ENCODE measurements at regions not wholly inside any gene's neighbourhood (a gene's known extent, or its start where the extent isn't known, plus 50 kb on each side); places are given as distances from the start of the nearest gene placed in this dataset.
"Not testable (repeated sequence)": the region's sequence is repeated elsewhere in the genome, so short reads cannot be mapped to it uniquely, and the experiment has no call there.

GRCh38 chr2:153532140-153532539 is 53.6 kb upstream of the RPRM start:
- ATAC-seq: no peak
- TF ChIP-seq TSHZ2 (CRISPR knock-in tag; IDR thresholded peaks at IDR 0.05) (no peak), ZNF70 (CRISPR knock-in tag; IDR thresholded peaks at IDR 0.05) (no peak), CSDC2 (CRISPR knock-in tag; IDR thresholded peaks at IDR 0.05) (no peak), RARB (CRISPR knock-in tag; IDR thresholded peaks at IDR 0.05) (no peak), PPARA (CRISPR knock-in tag; IDR thresholded peaks at IDR 0.05; ENCODE audit: borderline replicate concordance) (no peak), TCF4 (CRISPR knock-in tag; IDR thresholded peaks at IDR 0.05; ENCODE audit: borderline replicate concordance) (no peak), ESRRG (CRISPR knock-in tag; IDR thresholded peaks at IDR 0.05) (no peak), TOX (CRISPR knock-in tag; IDR thresholded peaks at IDR 0.05; ENCODE audit: borderline replicate concordance) (no peak)
- TF ChIP-seq, protein P1, sequence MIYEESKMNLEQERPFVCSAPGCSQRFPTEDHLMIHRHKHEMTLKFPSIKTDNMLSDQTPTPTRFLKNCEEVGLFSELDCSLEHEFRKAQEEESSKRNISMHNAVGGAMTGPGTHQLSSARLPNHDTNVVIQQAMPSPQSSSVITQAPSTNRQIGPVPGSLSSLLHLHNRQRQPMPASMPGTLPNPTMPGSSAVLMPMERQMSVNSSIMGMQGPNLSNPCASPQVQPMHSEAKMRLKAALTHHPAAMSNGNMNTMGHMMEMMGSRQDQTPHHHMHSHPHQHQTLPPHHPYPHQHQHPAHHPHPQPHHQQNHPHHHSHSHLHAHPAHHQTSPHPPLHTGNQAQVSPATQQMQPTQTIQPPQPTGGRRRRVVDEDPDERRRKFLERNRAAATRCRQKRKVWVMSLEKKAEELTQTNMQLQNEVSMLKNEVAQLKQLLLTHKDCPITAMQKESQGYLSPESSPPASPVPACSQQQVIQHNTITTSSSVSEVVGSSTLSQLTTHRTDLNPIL (CRISPR knock-in tag; IDR thresholded peaks at IDR 0.05; ENCODE audit: low read depth): no peak
- TF ChIP-seq, protein P2, sequence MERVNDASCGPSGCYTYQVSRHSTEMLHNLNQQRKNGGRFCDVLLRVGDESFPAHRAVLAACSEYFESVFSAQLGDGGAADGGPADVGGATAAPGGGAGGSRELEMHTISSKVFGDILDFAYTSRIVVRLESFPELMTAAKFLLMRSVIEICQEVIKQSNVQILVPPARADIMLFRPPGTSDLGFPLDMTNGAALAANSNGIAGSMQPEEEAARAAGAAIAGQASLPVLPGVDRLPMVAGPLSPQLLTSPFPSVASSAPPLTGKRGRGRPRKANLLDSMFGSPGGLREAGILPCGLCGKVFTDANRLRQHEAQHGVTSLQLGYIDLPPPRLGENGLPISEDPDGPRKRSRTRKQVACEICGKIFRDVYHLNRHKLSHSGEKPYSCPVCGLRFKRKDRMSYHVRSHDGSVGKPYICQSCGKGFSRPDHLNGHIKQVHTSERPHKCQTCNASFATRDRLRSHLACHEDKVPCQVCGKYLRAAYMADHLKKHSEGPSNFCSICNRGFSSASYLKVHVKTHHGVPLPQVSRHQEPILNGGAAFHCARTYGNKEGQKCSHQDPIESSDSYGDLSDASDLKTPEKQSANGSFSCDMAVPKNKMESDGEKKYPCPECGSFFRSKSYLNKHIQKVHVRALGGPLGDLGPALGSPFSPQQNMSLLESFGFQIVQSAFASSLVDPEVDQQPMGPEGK (CRISPR knock-in tag; IDR thresholded peaks at IDR 0.05; ENCODE audit: borderline replicate concordance): no peak
- TF ChIP-seq, protein P3, sequence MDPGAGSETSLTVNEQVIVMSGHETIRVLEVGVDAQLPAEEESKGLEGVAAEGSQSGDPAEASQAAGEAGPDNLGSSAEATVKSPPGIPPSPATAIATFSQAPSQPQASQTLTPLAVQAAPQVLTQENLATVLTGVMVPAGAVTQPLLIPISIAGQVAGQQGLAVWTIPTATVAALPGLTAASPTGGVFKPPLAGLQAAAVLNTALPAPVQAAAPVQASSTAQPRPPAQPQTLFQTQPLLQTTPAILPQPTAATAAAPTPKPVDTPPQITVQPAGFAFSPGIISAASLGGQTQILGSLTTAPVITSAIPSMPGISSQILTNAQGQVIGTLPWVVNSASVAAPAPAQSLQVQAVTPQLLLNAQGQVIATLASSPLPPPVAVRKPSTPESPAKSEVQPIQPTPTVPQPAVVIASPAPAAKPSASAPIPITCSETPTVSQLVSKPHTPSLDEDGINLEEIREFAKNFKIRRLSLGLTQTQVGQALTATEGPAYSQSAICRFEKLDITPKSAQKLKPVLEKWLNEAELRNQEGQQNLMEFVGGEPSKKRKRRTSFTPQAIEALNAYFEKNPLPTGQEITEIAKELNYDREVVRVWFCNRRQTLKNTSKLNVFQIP (CRISPR knock-in tag; IDR thresholded peaks at IDR 0.05; ENCODE audit: borderline replicate concordance, low read depth): no peak

DNA sequence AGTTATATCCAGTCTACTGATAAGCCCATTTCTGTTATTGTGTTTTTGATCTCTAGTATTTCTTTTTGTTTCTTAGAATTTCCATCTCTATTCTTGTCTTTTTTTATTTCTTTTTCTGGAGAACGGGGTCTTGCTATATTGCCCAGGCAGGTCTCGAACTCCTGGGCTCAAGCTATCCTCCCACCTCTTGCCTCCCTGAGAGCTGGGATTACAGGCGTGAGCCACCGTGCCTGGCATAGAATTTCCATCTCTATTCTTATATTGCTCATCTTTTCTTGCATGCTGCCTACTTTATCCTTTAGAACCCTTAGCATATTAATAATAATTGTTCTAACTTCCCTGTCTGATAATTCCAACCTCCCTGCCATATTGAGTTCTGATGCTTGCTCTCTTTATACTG is 55.2 kb upstream of the RPRM start:
- not testable (repeated sequence) for ATAC-seq

GRCh38 chr2:153534590-153534989 is 56.0 kb upstream of the RPRM start:
- ATAC-seq: not testable (repeated sequence)

- TF ChIP-seq ARNTL (CRISPR knock-in tag; IDR thresholded peaks at IDR 0.05; ENCODE audit: borderline replicate concordance, low read depth) (no peak), ESRRG (CRISPR knock-in tag; IDR thresholded peaks at IDR 0.05) (no peak), BACH2 (CRISPR knock-in tag; IDR thresholded peaks at IDR 0.05; ENCODE audit: borderline replicate concordance) (no peak), ZNF70 (CRISPR knock-in tag; IDR thresholded peaks at IDR 0.05) (no peak), ZFP3 (CRISPR knock-in tag; IDR thresholded peaks at IDR 0.05) (no peak), ZC3H10 (CRISPR knock-in tag; IDR thresholded peaks at IDR 0.05) (no peak), ZFP30 (CRISPR knock-in tag; IDR thresholded peaks at IDR 0.05) (no peak), OSR1 (CRISPR knock-in tag; IDR thresholded peaks at IDR 0.05) (no peak), TCF4 (CRISPR knock-in tag; IDR thresholded peaks at IDR 0.05; ENCODE audit: borderline replicate concordance) (no peak), TSHZ2 (CRISPR knock-in tag; IDR thresholded peaks at IDR 0.05) (no peak), TOX (CRISPR knock-in tag; IDR thresholded peaks at IDR 0.05; ENCODE audit: borderline replicate concordance) (no peak), GLIS3 (CRISPR knock-in tag; IDR thresholded peaks at IDR 0.05) (no peak), PPARA (CRISPR knock-in tag; IDR thresholded peaks at IDR 0.05; ENCODE audit: borderline replicate concordance) (no peak)
- TF ChIP-seq, protein P1 (CRISPR knock-in tag; IDR thresholded peaks at IDR 0.05; ENCODE audit: low read depth): no peak
- TF ChIP-seq, protein P4, sequence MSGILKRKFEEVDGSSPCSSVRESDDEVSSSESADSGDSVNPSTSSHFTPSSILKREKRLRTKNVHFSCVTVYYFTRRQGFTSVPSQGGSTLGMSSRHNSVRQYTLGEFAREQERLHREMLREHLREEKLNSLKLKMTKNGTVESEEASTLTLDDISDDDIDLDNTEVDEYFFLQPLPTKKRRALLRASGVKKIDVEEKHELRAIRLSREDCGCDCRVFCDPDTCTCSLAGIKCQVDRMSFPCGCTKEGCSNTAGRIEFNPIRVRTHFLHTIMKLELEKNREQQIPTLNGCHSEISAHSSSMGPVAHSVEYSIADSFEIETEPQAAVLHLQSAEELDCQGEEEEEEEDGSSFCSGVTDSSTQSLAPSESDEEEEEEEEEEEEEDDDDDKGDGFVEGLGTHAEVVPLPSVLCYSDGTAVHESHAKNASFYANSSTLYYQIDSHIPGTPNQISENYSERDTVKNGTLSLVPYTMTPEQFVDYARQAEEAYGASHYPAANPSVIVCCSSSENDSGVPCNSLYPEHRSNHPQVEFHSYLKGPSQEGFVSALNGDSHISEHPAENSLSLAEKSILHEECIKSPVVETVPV (CRISPR knock-in tag; IDR thresholded peaks at IDR 0.05): no peak
- TF ChIP-seq, protein P2 (CRISPR knock-in tag; IDR thresholded peaks at IDR 0.05; ENCODE audit: borderline replicate concordance): no peak
- no peak for ATAC-seq
These were observed 57.6 kb upstream of the RPRM start for GRCh38 chr2:153536115-153536514.

- ATAC-seq: not testable (repeated sequence)
These were observed 59.5 kb upstream of the RPRM start for GRCh38 chr2:153538102-153538501.

Data from SK-N-SH treated with all-trans-retinoic acid at 6 μM for 48 hours (cell line).